Left ventricle myocardium inferior (tissue), 1 donor: ENCODE measurements at regions not wholly inside any gene's neighbourhood (a gene's known extent, or its start where the extent isn't known, plus 50 kb on each side); places are given as distances from the start of the nearest gene placed in this dataset.

Experiments
- DNase-seq: peaks from one replicate; pipeline ENCODE4 v3.0.0-alpha.2; 2020
- H3K27ac ChIP-seq: fragments of 200-600 bp; replicated peaks from 2 replicates; pipeline ENCODE4 v1.8.0; 2021
- H3K27me3 ChIP-seq: fragments of 200-600 bp; 2 replicates; pipeline ENCODE4 v1.8.0; 2021; ENCODE audit warnings: low read depth
- H3K36me3 ChIP-seq: fragments of 200-600 bp; 2 replicates; pipeline ENCODE4 v1.8.0; 2021
- H3K4me1 ChIP-seq: fragments of 200-600 bp; 2 replicates; pipeline ENCODE4 v1.8.0; 2021
- H3K4me3 ChIP-seq: fragments of 200-600 bp; 2 replicates; pipeline ENCODE4 v1.8.0; 2021; ENCODE audit warnings: mild to moderate bottlenecking, moderate library complexity
- H3K9me3 ChIP-seq: fragments of 200-600 bp; replicated peaks from 2 replicates; pipeline ENCODE4 v1.8.0; 2021
- intact Hi-C: fragments of 100-400 bp; cut with micrococcal nuclease; formaldehyde crosslinking; loops from one replicate; pipeline ENCODE4 v1.11.0; 2022
- TF ChIP-seq, protein P1 (sequence below): fragments of 200-600 bp; IDR thresholded peaks from 2 replicates; pipeline ENCODE4 v1.8.0; 2021; ENCODE audit warnings: antibody characterized with exemption, mild to moderate bottlenecking, borderline replicate concordance
- donor health status: DM: no; HTN: yes; CAD: no; lungs with severe emphysema.

DNA sequence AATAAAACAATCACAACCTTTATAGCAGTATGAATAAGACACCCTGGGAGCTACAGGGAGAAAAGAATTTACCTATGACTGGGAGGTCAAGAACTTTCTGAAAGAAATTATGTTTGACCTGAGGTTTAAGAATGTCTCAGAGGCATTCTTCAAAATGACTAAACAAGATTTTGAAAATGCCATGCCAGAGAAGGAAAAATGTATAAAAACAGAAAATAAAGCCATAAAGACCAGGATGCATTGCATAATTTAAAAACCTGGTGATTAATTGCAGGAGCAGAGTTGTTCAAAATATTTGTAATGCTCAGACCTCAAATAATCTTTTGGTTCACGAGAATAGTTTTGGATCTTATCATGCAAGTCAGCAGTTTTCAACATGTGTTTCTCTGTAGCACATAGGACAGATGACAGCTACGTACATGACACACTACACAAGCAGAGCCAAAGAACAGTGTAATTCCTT lies 954.7 kb upstream of the ARRDC3 start:
- peak overlapping the region; percentile 52 for H3K27ac ChIP-seq
- H3K27me3 ChIP-seq: no peaks in the 10 kb centered on the region
- no peaks in the 10 kb centered on the region for H3K36me3 ChIP-seq
- peaks cover 26% of the 10 kb centered on the region for H3K9me3 ChIP-seq
- no peak overlapping the region for H3K4me3 ChIP-seq
- DNase-seq: no peak
- H3K4me1 ChIP-seq: peaks cover 16% of the 10 kb centered on the region
- intact Hi-C loops: no loop called here
- TF ChIP-seq, protein P1, sequence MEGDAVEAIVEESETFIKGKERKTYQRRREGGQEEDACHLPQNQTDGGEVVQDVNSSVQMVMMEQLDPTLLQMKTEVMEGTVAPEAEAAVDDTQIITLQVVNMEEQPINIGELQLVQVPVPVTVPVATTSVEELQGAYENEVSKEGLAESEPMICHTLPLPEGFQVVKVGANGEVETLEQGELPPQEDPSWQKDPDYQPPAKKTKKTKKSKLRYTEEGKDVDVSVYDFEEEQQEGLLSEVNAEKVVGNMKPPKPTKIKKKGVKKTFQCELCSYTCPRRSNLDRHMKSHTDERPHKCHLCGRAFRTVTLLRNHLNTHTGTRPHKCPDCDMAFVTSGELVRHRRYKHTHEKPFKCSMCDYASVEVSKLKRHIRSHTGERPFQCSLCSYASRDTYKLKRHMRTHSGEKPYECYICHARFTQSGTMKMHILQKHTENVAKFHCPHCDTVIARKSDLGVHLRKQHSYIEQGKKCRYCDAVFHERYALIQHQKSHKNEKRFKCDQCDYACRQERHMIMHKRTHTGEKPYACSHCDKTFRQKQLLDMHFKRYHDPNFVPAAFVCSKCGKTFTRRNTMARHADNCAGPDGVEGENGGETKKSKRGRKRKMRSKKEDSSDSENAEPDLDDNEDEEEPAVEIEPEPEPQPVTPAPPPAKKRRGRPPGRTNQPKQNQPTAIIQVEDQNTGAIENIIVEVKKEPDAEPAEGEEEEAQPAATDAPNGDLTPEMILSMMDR: no peak

DNA sequence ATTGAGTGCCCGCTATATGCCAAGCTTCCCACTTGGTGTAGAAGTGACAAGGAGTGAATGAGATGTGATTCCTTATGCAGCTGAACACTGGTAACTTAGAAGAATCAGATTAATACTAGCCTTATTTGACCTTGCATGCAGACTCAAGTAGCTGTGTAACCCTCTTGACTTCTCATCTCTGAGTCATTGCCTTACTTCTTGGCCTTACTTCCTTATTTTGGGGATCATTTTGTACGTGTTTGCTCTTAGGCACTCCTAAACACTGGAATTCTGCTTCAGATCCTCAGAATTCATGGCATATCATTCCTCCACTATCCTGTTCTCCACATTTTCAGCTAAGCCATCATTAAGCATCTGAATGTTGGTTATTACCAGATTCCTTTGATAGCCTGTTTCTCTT lies 948.9 kb upstream of the ARRDC3 start:
- Histone ChIP-seq H3K4me3 (no peak overlapping the region), H3K36me3 (no peaks in the 10 kb centered on the region), H3K27me3 (no peaks in the 10 kb centered on the region), H3K27ac (no peak overlapping the region), H3K9me3 (peaks cover 15% of the 10 kb centered on the region), H3K4me1 (no peaks in the 10 kb centered on the region)
- intact Hi-C loops: no loop called here
- TF ChIP-seq, protein P1: no peak
- no peak for DNase-seq

DNA sequence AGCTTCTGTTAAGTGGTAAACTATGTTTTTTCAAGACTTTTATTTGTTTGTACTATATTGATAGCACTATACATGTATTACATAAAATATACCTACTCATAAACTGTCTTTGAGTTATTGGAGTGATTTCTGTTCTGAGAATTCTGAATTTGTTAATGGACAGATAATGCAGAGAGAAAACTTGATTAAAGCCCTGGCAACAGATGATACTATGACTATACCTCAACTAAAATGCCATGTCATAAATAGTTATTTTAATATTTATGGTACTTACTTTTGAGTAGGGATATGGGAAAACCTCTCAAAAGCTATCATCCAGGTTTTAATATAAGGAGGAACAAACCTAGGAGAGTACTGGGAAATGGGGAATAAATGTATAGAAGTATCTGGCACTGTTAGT lies 947.2 kb upstream of the ARRDC3 start:
- H3K36me3 ChIP-seq: no peaks in the 10 kb centered on the region
- intact Hi-C loops: no loop called here
- H3K27ac ChIP-seq: peak overlapping the region; percentile 82
- H3K4me1 ChIP-seq: no peaks in the 10 kb centered on the region
- H3K9me3 ChIP-seq: peaks cover 3% of the 10 kb centered on the region
- TF ChIP-seq, protein P1: no peak
- peak overlapping the region; percentile 48 for H3K4me3 ChIP-seq
- no peaks in the 10 kb centered on the region for H3K27me3 ChIP-seq
- no peak for DNase-seq

DNA sequence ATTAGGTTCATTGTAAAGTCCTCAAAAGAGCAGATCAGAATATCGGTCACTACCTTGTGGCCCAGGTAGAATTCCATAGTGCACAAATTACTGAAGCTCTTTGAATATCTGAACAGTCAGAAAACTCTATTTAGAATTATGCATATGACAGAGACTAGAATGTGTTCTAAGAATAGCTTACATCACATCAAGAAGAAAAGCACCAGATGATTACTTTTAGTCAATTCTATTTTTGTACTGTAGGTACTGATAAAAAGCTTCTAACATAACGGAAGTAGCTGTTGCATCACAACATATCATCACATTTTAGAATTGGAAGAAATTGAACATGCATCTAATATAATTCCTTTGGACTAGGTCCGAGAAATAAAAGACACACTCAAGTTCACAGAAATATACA lies 946.6 kb upstream of the ARRDC3 start:
- Histone ChIP-seq H3K27me3 (no peaks in the 10 kb centered on the region), H3K4me1 (no peaks in the 10 kb centered on the region), H3K27ac (peak overlapping the region; percentile 82), H3K36me3 (no peaks in the 10 kb centered on the region), H3K4me3 (peak overlapping the region; percentile 48), H3K9me3 (no peaks in the 10 kb centered on the region)
- TF ChIP-seq, protein P1: no peak
- no peak for DNase-seq
- intact Hi-C loops: no loop called here

DNA sequence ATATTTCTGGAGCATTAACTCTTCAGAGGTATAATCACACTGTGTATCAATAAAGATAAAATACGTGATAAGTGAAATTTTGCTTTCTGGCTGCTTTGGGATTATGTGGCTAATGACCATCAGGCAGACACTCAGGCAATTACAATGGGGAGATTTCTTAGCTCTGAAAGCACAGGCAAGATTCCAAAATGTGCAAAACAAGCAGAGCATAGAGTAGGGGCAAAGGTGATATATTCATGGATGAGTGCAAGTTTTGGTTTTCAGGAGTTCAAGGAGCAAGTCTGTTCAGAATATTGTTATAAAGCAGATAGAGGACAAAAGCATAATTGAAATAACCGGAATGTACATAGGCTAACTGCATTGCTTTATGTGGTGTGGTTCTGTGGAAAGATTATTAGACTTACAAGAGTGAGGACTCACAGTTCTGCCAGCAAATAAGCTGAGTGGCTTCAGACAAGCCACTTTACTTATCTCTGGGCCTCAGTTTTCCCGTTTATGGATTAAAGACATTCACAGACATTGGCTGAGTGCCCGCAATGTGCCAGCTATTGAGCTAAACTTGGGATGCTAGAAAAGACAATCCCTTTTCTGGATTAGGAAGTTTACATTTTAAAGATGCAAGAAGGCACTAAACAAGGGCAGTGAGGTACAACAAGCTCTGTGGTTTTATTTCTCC lies 945.6 kb upstream of the ARRDC3 start:
- H3K36me3 ChIP-seq: no peaks in the 10 kb centered on the region
- DNase-seq: peak; percentile 45
- H3K27ac ChIP-seq: peak overlapping the region; percentile 82
- no peaks in the 10 kb centered on the region for H3K27me3 ChIP-seq
- no peaks in the 10 kb centered on the region for H3K4me1 ChIP-seq
- H3K4me3 ChIP-seq: peak overlapping the region; percentile 48
- TF ChIP-seq, protein P1: no peak
- intact Hi-C loops: no loop called here
- H3K9me3 ChIP-seq: no peaks in the 10 kb centered on the region
